AG10803 (cell line): ENCODE measurements at regions not wholly inside any gene's neighbourhood (a gene's known extent, or its start where the extent isn't known, plus 50 kb on each side); places are given as distances from the start of the nearest gene placed in this dataset.

ENCODE experiments used
- DNase-seq: peaks from one replicate; pipeline ENCODE4 v3.0.0; 2010; ENCODE audit warnings: low read depth
- H3K4me3 ChIP-seq: 2 replicates; pipeline ENCODE4 v1.5.1; 2011; ENCODE audit warnings: mild to moderate bottlenecking, low read length, control low read depth
- CTCF ChIP-seq: conservative IDR thresholded peaks from 2 replicates; pipeline ENCODE4 v1.5.1; 2011; ENCODE audit warnings: mild to moderate bottlenecking, low read length, control low read depth, inconsistent platforms

- no peak for TF ChIP-seq CTCF
- no peak for DNase-seq
- H3K4me3 ChIP-seq, result no peak overlapping the region
Measured at GRCh38 chr7:115227473-115228235, 305.8 kb downstream of the MDFIC start.

- TF ChIP-seq CTCF, result no peak
- no peak for DNase-seq
- H3K4me3 ChIP-seq, result no peak overlapping the region
Measured at GRCh38 chr7:115226410-115226809, 304.5 kb downstream of the MDFIC start.

- DNase-seq, result no peak
- TF ChIP-seq CTCF, result no peak
- no peak overlapping the region for H3K4me3 ChIP-seq
Measured at GRCh38 chr7:115224922-115225321, 303.0 kb downstream of the MDFIC start.

- no peak for DNase-seq
- H3K4me3 ChIP-seq, result no peak overlapping the region
- TF ChIP-seq CTCF, result no peak
Measured at GRCh38 chr7:115223959-115224358, 302.1 kb downstream of the MDFIC start.

- DNase-seq, result peak; percentile 58
- no peak overlapping the region for H3K4me3 ChIP-seq
- TF ChIP-seq CTCF, result no peak
Measured at GRCh38 chr7:115221456-115221855, 299.6 kb downstream of the MDFIC start.

- TF ChIP-seq CTCF, result no peak
- no peak for DNase-seq
- H3K4me3 ChIP-seq, result no peak overlapping the region
Measured at GRCh38 chr7:115218076-115218475, 296.2 kb downstream of the MDFIC start.

- TF ChIP-seq CTCF, result peak; percentile 41; the same call in 1 of the 2 replicates
- no peak for DNase-seq
Measured at GRCh38 chr7:115217373-115217772, 295.5 kb downstream of the MDFIC start.

More at GRCh38 chr7:115217373-115217772, 295.5 kb downstream of the MDFIC start:
- no peak overlapping the region for H3K4me3 ChIP-seq
